Epithelial cell of esophagus (primary cell): ENCODE measurements at regions not wholly inside any gene's neighbourhood (a gene's known extent, or its start where the extent isn't known, plus 50 kb on each side); places are given as distances from the start of the nearest gene placed in this dataset.

Experiments
- DNase-seq: peaks from one replicate; pipeline ENCODE4 v3.0.0; 2010; ENCODE audit warnings: low read depth
- H3K4me3 ChIP-seq: 2 replicates; pipeline ENCODE4 v1.5.1; 2011; ENCODE audit warnings: mild to moderate bottlenecking, low read length, control low read depth
- TF ChIP-seq, protein P1 (sequence below): IDR thresholded peaks from 2 replicates; pipeline ENCODE4 v1.5.1; 2011; ENCODE audit warnings: low read depth, mild to moderate bottlenecking, low read length, control low read depth, inconsistent platforms; ENCODE audit not compliant: insufficient read depth; ENCODE audit errors: missing control alignments

DNA sequence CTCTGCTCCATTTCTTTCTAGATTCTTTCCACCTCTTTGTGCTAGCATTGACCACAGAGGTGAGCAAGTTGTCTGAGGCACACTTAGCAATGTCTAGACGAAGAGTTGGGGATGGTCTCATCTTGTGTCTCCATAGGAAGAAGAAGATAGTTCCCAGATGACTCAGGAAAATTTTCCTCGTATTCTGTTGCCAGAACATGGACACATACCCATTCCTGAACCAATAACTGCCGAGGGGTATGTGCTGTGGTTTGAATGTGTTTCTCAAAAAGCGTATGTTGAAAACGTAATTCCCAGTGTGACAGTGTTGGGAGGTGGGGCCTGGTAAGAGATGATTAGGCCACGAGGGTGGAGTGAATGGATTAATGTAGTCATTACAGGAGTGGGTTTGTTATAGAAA lies 107.5 kb upstream of the GALNT15 start:
- peak; percentile 91 for DNase-seq
- H3K4me3 ChIP-seq, result no peak overlapping the region
- TF ChIP-seq, protein P1, sequence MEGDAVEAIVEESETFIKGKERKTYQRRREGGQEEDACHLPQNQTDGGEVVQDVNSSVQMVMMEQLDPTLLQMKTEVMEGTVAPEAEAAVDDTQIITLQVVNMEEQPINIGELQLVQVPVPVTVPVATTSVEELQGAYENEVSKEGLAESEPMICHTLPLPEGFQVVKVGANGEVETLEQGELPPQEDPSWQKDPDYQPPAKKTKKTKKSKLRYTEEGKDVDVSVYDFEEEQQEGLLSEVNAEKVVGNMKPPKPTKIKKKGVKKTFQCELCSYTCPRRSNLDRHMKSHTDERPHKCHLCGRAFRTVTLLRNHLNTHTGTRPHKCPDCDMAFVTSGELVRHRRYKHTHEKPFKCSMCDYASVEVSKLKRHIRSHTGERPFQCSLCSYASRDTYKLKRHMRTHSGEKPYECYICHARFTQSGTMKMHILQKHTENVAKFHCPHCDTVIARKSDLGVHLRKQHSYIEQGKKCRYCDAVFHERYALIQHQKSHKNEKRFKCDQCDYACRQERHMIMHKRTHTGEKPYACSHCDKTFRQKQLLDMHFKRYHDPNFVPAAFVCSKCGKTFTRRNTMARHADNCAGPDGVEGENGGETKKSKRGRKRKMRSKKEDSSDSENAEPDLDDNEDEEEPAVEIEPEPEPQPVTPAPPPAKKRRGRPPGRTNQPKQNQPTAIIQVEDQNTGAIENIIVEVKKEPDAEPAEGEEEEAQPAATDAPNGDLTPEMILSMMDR, result no peak

GRCh38 chr3:16067837-16068471 lies 106.5 kb upstream of the GALNT15 start:
- no peak overlapping the region for H3K4me3 ChIP-seq
- peak; percentile 36 for DNase-seq
- TF ChIP-seq, protein P1, result no peak

GRCh38 chr3:16069149-16069922 lies 105.1 kb upstream of the GALNT15 start:
- TF ChIP-seq, protein P1, result no peak
- DNase-seq, result peak; percentile 85

DNA sequence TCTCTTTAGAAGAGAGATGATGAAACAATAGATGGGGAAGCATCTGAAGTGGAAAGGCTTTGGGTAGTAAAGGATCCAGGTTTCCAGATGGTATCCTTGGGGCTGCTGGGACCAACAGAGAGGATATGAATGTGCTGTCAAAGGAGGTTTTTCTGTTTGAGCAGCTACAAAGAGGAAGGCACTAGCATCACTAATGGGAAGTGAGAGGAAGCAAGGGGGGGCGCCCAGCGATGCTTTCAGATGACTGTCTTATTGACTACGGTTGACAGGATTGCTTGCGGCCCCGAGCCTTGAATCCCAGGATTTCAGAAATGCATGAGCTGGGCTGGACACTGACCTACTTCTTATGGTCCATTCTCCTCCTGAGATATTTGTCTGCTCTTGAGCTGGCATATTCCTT lies 103.8 kb upstream of the GALNT15 start:
- TF ChIP-seq, protein P1, result no peak
- no peak for DNase-seq

More at GRCh38 chr3:16069149-16069922, 105.1 kb upstream of the GALNT15 start:
- no peak overlapping the region for H3K4me3 ChIP-seq

GRCh38 chr3:16071206-16071605 lies 103.3 kb upstream of the GALNT15 start:
- TF ChIP-seq, protein P1, result no peak

More for the DNA sequence above, 103.8 kb upstream of the GALNT15 start:
- H3K4me3 ChIP-seq, result no peak overlapping the region

DNA sequence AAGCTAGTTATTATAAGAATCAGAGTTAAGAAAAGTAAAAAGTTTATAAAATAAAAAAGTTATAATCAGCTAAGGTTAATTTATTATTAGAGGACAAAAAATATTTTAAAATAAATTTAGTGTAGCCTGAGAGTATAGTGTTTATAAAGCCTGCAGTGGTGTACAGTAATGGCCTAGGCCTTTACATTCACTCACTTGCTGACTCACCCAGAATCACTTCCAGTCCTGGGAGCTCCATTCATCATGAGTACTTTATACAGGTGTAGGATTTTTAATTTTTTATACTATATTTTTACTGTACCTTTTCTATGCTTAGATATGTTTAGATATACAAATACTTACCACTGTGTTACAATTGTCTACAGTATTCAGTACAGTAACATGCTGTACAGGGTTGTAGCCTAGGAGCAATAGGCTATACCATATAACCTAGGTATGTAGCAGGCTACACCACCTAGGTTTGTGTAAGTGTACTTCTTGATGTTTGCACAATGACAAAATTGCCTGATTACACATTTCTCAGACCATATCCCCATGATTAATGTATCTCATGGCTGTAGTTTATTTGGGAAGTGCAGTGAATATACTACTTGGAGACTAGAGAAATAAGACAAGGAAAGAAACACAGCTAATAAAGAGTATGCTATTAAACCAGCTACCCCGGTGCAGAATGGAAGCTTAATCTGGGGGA lies 101.9 kb upstream of the GALNT15 start:
- H3K4me3 ChIP-seq, result no peak overlapping the region
- peak; percentile 81 for DNase-seq
- TF ChIP-seq, protein P1, result no peak

More at GRCh38 chr3:16071206-16071605, 103.3 kb upstream of the GALNT15 start:
- H3K4me3 ChIP-seq, result no peak overlapping the region
- DNase-seq, result peak; percentile 47
